Adrenal gland (tissue), 9 donors: ENCODE measurements at regions not wholly inside any gene's neighbourhood (a gene's known extent, or its start where the extent isn't known, plus 50 kb on each side); places are given as distances from the start of the nearest gene placed in this dataset.
"Not testable (repeated sequence)": the region's sequence is repeated elsewhere in the genome, so short reads cannot be mapped to it uniquely, and the experiment has no call there.

Source experiments
- DNase-seq, 7 donors: peaks; one replicate each; pipeline ENCODE4 v3.0.0-alpha.2; 2019 to 2020
- H3K27ac ChIP-seq, 5 donors: fragments of 200-600 bp; sonication (generic) in 4 of 5; 1 replicate in 3 of 5; 2 replicates in 2 of 5; pipeline versions ENCODE4 v1.5.1 to v1.8.0; 2016 to 2020; ENCODE audit warnings: mild to moderate bottlenecking in 1 of 5
- H3K27me3 ChIP-seq: fragments of 200-600 bp; 2 replicates; pipeline ENCODE4 v1.8.0; 2021
- H3K36me3 ChIP-seq, 2 donors: fragments of 200-600 bp; replicated peaks in 1 of 2; 1 replicate in 1 of 2; 2 replicates in 1 of 2; pipeline versions ENCODE4 v1.5.1 to v1.8.0; 2018 to 2022
- H3K4me1 ChIP-seq, 2 donors: fragments of 200-600 bp; replicated peaks in 1 of 2; 1 replicate in 1 of 2; 2 replicates in 1 of 2; pipeline versions ENCODE4 v1.5.1 to v1.8.0; 2018 to 2021
- H3K4me3 ChIP-seq, 4 donors: fragments of 200-600 bp; sonication (generic) in 3 of 4; one replicate each; pipeline ENCODE4 v1.5.1; 2016 to 2018
- H3K9me3 ChIP-seq, 3 donors: fragments of 200-600 bp; sonication (generic) in 1 of 3; replicated peaks in 1 of 3; 1 replicate in 2 of 3; 2 replicates in 1 of 3; pipeline versions ENCODE4 v1.5.1 to v1.8.0; 2016 to 2021
- POLR2A ChIP-seq, 2 donors: fragments of 450-650 bp; IDR thresholded peaks; one replicate each; pipeline ENCODE4 v1.6.1; 2017; ENCODE audit warnings: antibody characterized with exemption in 2 of 2, mild to moderate bottlenecking in 2 of 2, moderate library complexity in 1 of 2
- WGBS, 4 donors: extraction: QIAGEN DNeasy Blood & Tissue Kit in 2 of 4; methylation state at CpG; one replicate each; pipeline versions ENCODE4 v1.1.5 to v1.1.7; 2013 to 2017; 5-methylcytosine and 5-hydroxymethylcytosine counted together
- intact Hi-C, 2 donors: fragments of 100-400 bp; cut with DNase I; formaldehyde crosslinking; loops; one replicate each; pipeline versions ENCODE4 v1.14.1 to v1.15.0; 2022 to 2023
- TF ChIP-seq, protein P1 (sequence below), 6 experiments: fragments of 450-650 bp in 4 of 6; fragments of 200-600 bp in 2 of 6; sonication (generic) in 1 of 6; IDR thresholded peaks; 1 replicate in 5 of 6; 2 replicates in 1 of 6; pipeline versions ENCODE4 v1.5.1 to v1.8.0; 2016 to 2021; ENCODE audit warnings: antibody characterized with exemption in 6 of 6, mild to moderate bottlenecking in 2 of 6, moderate library complexity in 1 of 6
- donor health status: healthy with polysubstance abuse.
- donor health status: Bipolar disorder and iron deficiency.
- donor health status: DM: yes; HTN: yes; CAD: no.
- donor health status: DM: no; HTN: no; CAD: no.
- donor health status: DM: no; HTN: no; CAD: no.

DNA sequence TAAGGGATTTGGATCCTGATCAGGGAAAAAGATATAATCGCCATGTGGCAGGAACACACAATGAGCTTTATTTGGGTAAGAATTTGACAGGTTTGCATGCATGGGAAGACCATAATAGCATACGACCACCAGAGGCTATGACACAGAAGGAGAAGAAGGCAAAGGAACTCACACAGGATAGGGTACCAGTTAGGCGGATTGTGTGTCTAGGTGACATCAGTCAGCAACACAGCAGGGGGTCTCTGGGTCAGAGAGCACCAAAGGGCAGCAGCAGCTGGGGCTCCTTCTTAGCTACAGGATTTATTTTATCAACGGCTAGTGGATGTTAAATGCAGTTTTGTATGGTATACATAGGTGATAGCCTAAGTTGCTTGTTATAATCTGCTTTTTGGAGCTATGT is 551.3 kb downstream of the KCNT2 start:
- 49 to 57% (median 53%) methylated on average over 4 of the region's 4 CpGs for WGBS, 4 donors
- intact Hi-C loops: no loop called here

DNA sequence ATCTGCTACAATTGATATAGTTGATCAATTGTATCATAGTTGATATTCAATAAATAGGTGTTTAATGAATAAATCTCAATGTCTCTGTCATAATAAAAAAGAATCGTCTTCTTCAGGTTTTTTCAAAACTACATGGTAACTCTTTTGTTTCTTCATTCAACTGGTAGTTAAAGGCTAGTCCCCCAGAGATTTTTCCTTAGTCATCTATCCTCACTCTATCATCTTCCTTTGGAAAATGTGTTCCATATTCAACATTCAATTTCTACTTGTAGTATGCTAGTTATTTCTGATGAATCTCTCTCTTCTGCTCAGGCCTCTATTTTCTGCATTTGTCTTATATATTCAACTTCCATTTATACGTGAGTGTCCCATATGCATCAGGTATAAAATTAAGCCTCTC is 558.8 kb downstream of the KCNT2 start:
- 68 to 77% (median 73%) methylated on average over 2 of the region's 2 CpGs for WGBS, 4 donors
- DNase-seq: no peak
- TF ChIP-seq POLR2A (IDR thresholded peaks at IDR 0.05): no peak
- TF ChIP-seq, protein P1, sequence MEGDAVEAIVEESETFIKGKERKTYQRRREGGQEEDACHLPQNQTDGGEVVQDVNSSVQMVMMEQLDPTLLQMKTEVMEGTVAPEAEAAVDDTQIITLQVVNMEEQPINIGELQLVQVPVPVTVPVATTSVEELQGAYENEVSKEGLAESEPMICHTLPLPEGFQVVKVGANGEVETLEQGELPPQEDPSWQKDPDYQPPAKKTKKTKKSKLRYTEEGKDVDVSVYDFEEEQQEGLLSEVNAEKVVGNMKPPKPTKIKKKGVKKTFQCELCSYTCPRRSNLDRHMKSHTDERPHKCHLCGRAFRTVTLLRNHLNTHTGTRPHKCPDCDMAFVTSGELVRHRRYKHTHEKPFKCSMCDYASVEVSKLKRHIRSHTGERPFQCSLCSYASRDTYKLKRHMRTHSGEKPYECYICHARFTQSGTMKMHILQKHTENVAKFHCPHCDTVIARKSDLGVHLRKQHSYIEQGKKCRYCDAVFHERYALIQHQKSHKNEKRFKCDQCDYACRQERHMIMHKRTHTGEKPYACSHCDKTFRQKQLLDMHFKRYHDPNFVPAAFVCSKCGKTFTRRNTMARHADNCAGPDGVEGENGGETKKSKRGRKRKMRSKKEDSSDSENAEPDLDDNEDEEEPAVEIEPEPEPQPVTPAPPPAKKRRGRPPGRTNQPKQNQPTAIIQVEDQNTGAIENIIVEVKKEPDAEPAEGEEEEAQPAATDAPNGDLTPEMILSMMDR (IDR thresholded peaks at IDR 0.05): no peak
- no peaks in the 10 kb centered on the region for H3K27me3 ChIP-seq
- H3K4me1 ChIP-seq: no peaks in the 10 kb centered on the region
- intact Hi-C loops: no loop called here
- H3K9me3 ChIP-seq: no peaks in the 10 kb centered on the region
- H3K36me3 ChIP-seq: no peaks in the 10 kb centered on the region
- H3K27ac ChIP-seq: no peak overlapping the region
- no peak overlapping the region for H3K4me3 ChIP-seq

More for the DNA sequence above, 551.3 kb downstream of the KCNT2 start:
- Histone ChIP-seq H3K9me3 (no peaks in the 10 kb centered on the region), H3K4me1 (no peaks in the 10 kb centered on the region), H3K27me3 (no peaks in the 10 kb centered on the region), H3K27ac (no peak overlapping the region), H3K4me3 (no peak overlapping the region), H3K36me3 (no peaks in the 10 kb centered on the region)
- TF ChIP-seq POLR2A (IDR thresholded peaks at IDR 0.05): no peak
- TF ChIP-seq, protein P1 (IDR thresholded peaks at IDR 0.05): no peak
- no peak for DNase-seq

DNA sequence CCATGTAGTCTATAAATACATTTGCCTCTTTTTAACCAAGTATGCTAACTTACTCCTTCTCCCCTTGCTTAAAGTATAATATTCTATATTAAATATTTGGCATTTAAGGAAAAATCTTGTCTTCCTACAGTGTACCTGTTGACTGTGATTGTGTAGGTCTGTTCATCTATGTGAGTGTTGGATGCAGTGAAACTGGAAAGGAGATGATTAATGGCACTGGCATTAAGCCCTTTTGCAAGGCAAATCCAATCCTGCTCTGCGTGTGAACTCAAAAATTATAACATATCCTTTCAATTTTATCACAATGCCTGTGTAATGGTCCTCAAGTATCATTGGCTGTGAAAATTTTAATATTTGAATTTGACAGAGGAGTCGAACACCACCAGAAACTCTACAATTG is 565.0 kb downstream of the KCNT2 start:
- DNase-seq: no peak
- intact Hi-C loops: no loop called here
- H3K4me1 ChIP-seq: no peaks in the 10 kb centered on the region
- H3K36me3 ChIP-seq: no peaks in the 10 kb centered on the region
- H3K4me3 ChIP-seq: no peak overlapping the region
- TF ChIP-seq, protein P1 (IDR thresholded peaks at IDR 0.05): no peak
- TF ChIP-seq POLR2A (IDR thresholded peaks at IDR 0.05): no peak
- no peaks in the 10 kb centered on the region for H3K27me3 ChIP-seq
- no peak overlapping the region for H3K27ac ChIP-seq
- 65 to 80% (median 74%) methylated on average over 2 of the region's 2 CpGs for WGBS, 4 donors
- H3K9me3 ChIP-seq: no peaks in the 10 kb centered on the region

DNA sequence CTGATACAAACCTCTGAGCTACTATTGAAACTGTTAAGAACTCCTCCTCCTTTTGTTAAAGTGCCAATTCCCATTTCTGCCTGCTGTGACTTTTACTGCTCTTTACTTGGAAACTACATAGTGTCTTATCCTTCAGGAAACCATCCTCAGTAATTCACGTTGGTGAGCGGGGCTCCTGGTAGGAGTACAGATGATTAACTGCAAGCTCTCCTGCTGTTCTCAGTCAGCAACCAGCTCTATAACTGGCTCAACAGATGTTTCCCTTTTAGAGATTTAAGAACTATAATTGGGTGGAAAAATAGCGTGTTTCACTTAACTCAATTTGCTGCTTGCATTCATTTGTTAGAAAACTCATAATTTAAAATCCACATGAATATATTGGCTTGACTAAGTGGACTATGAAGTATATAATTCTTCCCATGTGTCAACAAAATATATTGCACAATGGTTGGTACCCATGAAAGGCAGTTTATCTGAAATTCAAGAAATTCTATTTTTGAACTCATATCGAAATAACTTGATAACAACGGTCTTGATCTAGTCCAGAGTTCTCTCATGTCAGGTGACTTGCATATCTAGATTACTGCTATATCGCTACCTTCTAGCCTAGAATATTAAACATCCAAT is 574.0 kb downstream of the KCNT2 start:
- H3K27me3 ChIP-seq: no peaks in the 10 kb centered on the region
- DNase-seq: no peak
- H3K9me3 ChIP-seq: no peaks in the 10 kb centered on the region
- intact Hi-C loops: no loop called here
- no peaks in the 10 kb centered on the region for H3K4me1 ChIP-seq
- TF ChIP-seq, protein P1 (IDR thresholded peaks at IDR 0.05): no peak
- TF ChIP-seq POLR2A (IDR thresholded peaks at IDR 0.05): no peak
- 38 to 43% (median 41%) methylated on average over 6 of the region's 6 CpGs for WGBS, 4 donors
- H3K27ac ChIP-seq: no peak overlapping the region
- H3K4me3 ChIP-seq: no peak overlapping the region
- no peaks in the 10 kb centered on the region for H3K36me3 ChIP-seq

DNA sequence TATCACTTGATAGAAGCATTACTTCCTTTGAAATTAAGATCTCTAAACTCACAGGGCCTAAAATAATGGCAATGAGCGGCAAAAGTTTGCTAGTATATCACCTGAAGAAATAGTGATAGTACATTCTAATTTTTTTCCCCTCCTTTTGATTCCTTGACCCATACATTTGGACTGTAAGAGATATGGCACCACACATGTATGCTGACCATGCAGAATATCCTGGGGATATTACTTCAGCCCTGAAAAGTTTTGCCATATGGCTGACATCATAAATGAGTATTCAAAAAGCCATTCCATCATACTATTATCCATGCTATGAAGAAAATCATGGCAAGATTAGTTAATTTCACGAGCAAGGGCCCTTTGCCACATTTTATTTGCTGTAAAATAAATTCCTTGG is 576.9 kb downstream of the KCNT2 start:
- H3K4me1 ChIP-seq, H3K27ac ChIP-seq, DNase-seq, H3K27me3 ChIP-seq, H3K4me3 ChIP-seq, intact Hi-C loops, H3K9me3 ChIP-seq, H3K36me3 ChIP-seq: not testable (repeated sequence)
- WGBS, 4 donors: 58 to 74% (median 73%) methylated on average over 2 of the region's 2 CpGs
